Body of pancreas (tissue), 4 donors: ENCODE measurements at regions not wholly inside any gene's neighbourhood (a gene's known extent, or its start where the extent isn't known, plus 50 kb on each side); places are given as distances from the start of the nearest gene placed in this dataset.
"Not testable (repeated sequence)": the region's sequence is repeated elsewhere in the genome, so short reads cannot be mapped to it uniquely, and the experiment has no call there.

Experiments used
- ATAC-seq: fragments of 150-250 bp; one replicate; pipeline ENCODE4 v1.9.1; 2016
- DNase-seq, 4 donors: peaks; one replicate each; pipeline ENCODE4 v3.0.0-alpha.2; 2019
- H3K27ac ChIP-seq, 4 donors: fragments of 200-600 bp; sonication (generic); 1 replicate in 3 of 4; 2 replicates in 1 of 4; pipeline versions ENCODE4 v1.5.1 to v1.6.1; 2016 to 2019; ENCODE audit warnings: mild to moderate bottlenecking in 1 of 4, mixed read lengths in 1 of 4, moderate library complexity in 1 of 4
- H3K27me3 ChIP-seq, 2 donors: fragments of 200-600 bp; sonication (generic); one replicate each; pipeline ENCODE4 v1.6.0; 2016; ENCODE audit warnings: mild to moderate bottlenecking in 1 of 2
- H3K36me3 ChIP-seq, 2 donors: fragments of 200-600 bp; sonication (generic); replicated peaks in 1 of 2; 2 replicates each; pipeline ENCODE4 v1.5.1; 2016; ENCODE audit warnings: low read depth in 2 of 2; ENCODE audit not compliant: insufficient read depth in 1 of 2
- H3K4me1 ChIP-seq: fragments of 200-600 bp; sonication (generic); one replicate; pipeline ENCODE4 v1.6.0; 2016
- H3K4me3 ChIP-seq, 2 donors: fragments of 200-600 bp; sonication (generic); 1 replicate in 1 of 2; 2 replicates in 1 of 2; pipeline ENCODE4 v1.5.1; 2016 to 2019
- H3K9me3 ChIP-seq, 3 donors: fragments of 200-600 bp; sonication (generic); 1 replicate in 2 of 3; 2 replicates in 1 of 3; pipeline ENCODE4 v1.5.1; 2016
- POLR2A ChIP-seq, 3 donors: fragments of 450-650 bp; IDR thresholded peaks; one replicate each; pipeline ENCODE4 v1.6.1; 2016; ENCODE audit warnings: antibody characterized with exemption in 3 of 3, mild to moderate bottlenecking in 2 of 3
- WGBS, 2 donors: methylation state at CpG; one replicate each; pipeline ENCODE4 v1.1.5; 2017; 5-methylcytosine and 5-hydroxymethylcytosine counted together
- intact Hi-C: fragments of 100-400 bp; cut with DNase I; formaldehyde crosslinking; loops from one replicate; pipeline ENCODE4 v1.15.1; 2023
- TF ChIP-seq, protein P1 (sequence below), 7 experiments: fragments of 450-650 bp in 4 of 7; fragments of 200-600 bp in 3 of 7; sonication (generic) in 3 of 7; IDR thresholded peaks; one replicate each; pipeline ENCODE4 v1.5.1; 2016 to 2019; ENCODE audit warnings: antibody characterized with exemption in 7 of 7

- no peak for ATAC-seq
- intact Hi-C loops = no loop called here
- WGBS, 2 donors = 42 to 92% methylated on average over 2 of the region's 2 CpGs
- no peaks in the 10 kb centered on the region for H3K36me3 ChIP-seq
- no peak overlapping the region for H3K4me3 ChIP-seq
- TF ChIP-seq, protein P1, sequence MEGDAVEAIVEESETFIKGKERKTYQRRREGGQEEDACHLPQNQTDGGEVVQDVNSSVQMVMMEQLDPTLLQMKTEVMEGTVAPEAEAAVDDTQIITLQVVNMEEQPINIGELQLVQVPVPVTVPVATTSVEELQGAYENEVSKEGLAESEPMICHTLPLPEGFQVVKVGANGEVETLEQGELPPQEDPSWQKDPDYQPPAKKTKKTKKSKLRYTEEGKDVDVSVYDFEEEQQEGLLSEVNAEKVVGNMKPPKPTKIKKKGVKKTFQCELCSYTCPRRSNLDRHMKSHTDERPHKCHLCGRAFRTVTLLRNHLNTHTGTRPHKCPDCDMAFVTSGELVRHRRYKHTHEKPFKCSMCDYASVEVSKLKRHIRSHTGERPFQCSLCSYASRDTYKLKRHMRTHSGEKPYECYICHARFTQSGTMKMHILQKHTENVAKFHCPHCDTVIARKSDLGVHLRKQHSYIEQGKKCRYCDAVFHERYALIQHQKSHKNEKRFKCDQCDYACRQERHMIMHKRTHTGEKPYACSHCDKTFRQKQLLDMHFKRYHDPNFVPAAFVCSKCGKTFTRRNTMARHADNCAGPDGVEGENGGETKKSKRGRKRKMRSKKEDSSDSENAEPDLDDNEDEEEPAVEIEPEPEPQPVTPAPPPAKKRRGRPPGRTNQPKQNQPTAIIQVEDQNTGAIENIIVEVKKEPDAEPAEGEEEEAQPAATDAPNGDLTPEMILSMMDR (IDR thresholded peaks at IDR 0.05) = no peak
- TF ChIP-seq POLR2A (IDR thresholded peaks at IDR 0.05) = no peak
- H3K27ac ChIP-seq = no peak overlapping the region
- H3K9me3 ChIP-seq = no peaks in the 10 kb centered on the region
- no peaks in the 10 kb centered on the region for H3K27me3 ChIP-seq
- no peak for DNase-seq
- no peaks in the 10 kb centered on the region for H3K4me1 ChIP-seq
Measured at GRCh38 chr3:20375302-20375701, 189.3 kb upstream of the SGO1 start.

DNA sequence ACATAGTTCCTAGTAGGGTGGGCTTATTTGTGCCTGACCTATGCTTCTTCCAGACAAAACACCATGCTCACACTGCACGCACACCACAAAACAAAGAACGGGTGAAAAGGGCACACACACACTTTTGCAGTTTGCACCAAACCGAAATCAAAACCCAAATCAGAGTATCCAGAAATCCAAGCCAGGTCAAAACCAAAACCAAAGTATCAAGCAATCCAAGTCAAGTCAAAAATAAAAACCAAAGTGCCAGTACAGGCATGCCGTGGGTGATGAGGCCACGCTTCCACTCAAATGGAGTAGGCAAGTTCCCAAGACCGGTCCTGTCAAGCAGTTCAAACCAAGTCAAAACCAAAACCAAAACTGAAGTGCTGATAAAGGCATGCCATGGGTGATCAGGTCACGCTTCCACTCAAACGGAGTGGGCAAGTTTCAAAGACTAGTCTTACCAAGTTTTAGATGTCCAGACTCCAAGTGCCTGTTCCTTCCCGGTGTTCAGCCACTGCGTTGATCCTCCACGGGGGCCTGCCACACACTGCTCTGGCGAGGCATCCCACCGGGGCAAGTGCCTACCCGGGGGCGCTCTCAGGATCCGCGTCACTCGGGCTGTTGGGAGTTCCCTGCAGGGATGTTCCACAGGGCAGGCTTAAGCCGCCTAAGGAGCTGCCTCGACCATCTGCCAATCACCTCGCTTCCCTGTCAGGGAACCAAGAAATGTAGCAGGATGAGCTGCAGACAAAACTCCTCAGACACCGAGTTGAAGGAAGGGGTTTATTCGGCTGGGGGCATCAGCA is 184.5 kb upstream of the SGO1 start:
- H3K4me3 ChIP-seq, H3K4me1 ChIP-seq, DNase-seq, H3K9me3 ChIP-seq, H3K36me3 ChIP-seq, ATAC-seq, H3K27me3 ChIP-seq, H3K27ac ChIP-seq, intact Hi-C loops: not testable (repeated sequence)
- 93% methylated on average over 19 to 23 of the region's 23 CpGs for WGBS, 2 donors

DNA sequence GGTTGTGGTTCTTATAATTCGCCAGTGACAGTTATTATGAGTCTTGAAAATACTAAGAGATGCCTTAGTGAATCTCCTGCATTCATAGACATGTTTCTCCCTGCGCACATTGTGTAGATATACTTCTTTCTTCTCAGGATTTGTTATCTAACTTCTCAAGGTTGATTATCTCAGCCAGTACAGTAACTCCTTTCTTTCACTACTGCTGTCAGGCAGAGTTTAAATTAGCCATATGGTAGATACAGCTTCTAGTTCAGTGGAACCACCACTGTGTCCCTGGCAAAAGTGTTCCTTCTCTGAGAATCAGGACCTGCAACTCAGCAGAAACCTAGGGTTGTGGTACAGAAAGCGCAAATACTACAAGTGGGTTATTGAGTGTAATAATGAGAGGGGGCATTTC is 175.0 kb upstream of the SGO1 start:
- intact Hi-C loops = no loop called here
- 85% methylated on average over 3 of the region's 3 CpGs for WGBS, 2 donors

GRCh38 chr3:20353286-20353685 is 167.3 kb upstream of the SGO1 start:
- H3K27me3 ChIP-seq = no peaks in the 10 kb centered on the region
- 84 to 96% methylated on average over 1 of the region's 1 CpG for WGBS, 2 donors
- intact Hi-C loops = no loop called here
- H3K4me3 ChIP-seq = no peak overlapping the region
- no peaks in the 10 kb centered on the region for H3K36me3 ChIP-seq
- ATAC-seq (no peak), DNase-seq (no peak)
- H3K27ac ChIP-seq = no peak overlapping the region
- no peaks in the 10 kb centered on the region for H3K4me1 ChIP-seq
- TF ChIP-seq POLR2A (IDR thresholded peaks at IDR 0.05) = no peak
- TF ChIP-seq, protein P1 (IDR thresholded peaks at IDR 0.05) = no peak
- H3K9me3 ChIP-seq = no peaks in the 10 kb centered on the region

More for the DNA sequence above, 175.0 kb upstream of the SGO1 start:
- ATAC-seq = no peak
- H3K27me3 ChIP-seq = no peaks in the 10 kb centered on the region
- H3K36me3 ChIP-seq = no peaks in the 10 kb centered on the region
- H3K27ac ChIP-seq = no peak overlapping the region
- no peak overlapping the region for H3K4me3 ChIP-seq
- TF ChIP-seq, protein P1 (IDR thresholded peaks at IDR 0.05) = no peak
- TF ChIP-seq POLR2A (IDR thresholded peaks at IDR 0.05) = no peak
- no peaks in the 10 kb centered on the region for H3K9me3 ChIP-seq
- no peaks in the 10 kb centered on the region for H3K4me1 ChIP-seq
- DNase-seq = no peak

GRCh38 chr3:20352546-20353179 is 166.7 kb upstream of the SGO1 start:
- DNase-seq = no peak
- no peak overlapping the region for H3K27ac ChIP-seq
- H3K4me3 ChIP-seq = no peak overlapping the region
- no peak for ATAC-seq
- intact Hi-C loops = no loop called here
- no peaks in the 10 kb centered on the region for H3K36me3 ChIP-seq
- no peak for TF ChIP-seq POLR2A (IDR thresholded peaks at IDR 0.05)
- TF ChIP-seq, protein P1 (IDR thresholded peaks at IDR 0.05) = no peak
- H3K27me3 ChIP-seq = no peaks in the 10 kb centered on the region
- 56 to 70% methylated on average over 3 of the region's 3 CpGs for WGBS, 2 donors
- H3K4me1 ChIP-seq = no peaks in the 10 kb centered on the region
- H3K9me3 ChIP-seq = no peaks in the 10 kb centered on the region
